Psoas muscle (tissue), 7 donors: ENCODE measurements at regions not wholly inside any gene's neighbourhood (a gene's known extent, or its start where the extent isn't known, plus 50 kb on each side); places are given as distances from the start of the nearest gene placed in this dataset.

ENCODE experiments used
- ATAC-seq, 4 donors: fragments of 200-7000 bp; cut with Tn5 transposase; one replicate each; pipeline ENCODE4 v1.9.1; 2020; ENCODE audit warnings: moderate library complexity in 3 of 4, mild to moderate bottlenecking in 2 of 4
- DNase-seq, 2 donors: peaks; one replicate each; pipeline ENCODE4 v3.0.0-alpha.2; 2020
- H3K27ac ChIP-seq: fragments of 200-600 bp; one replicate; pipeline ENCODE4 v1.8.0; 2022
- H3K27me3 ChIP-seq, 3 donors: fragments of 200-600 bp in 1 of 3; one replicate each; pipeline versions ENCODE4 v1.6.1 to v1.8.0; 2013 to 2022; ENCODE audit warnings: low read length in 2 of 3, mild to moderate bottlenecking in 2 of 3, moderate library complexity in 1 of 3; ENCODE audit not compliant: insufficient read depth in 3 of 3
- H3K36me3 ChIP-seq, 2 donors: fragments of 200-600 bp in 1 of 2; one replicate each; pipeline versions ENCODE4 v1.6.1 to v1.8.0; 2013 to 2022; ENCODE audit warnings: low read depth in 1 of 2, mild to moderate bottlenecking in 1 of 2, moderate library complexity in 1 of 2; ENCODE audit not compliant: insufficient read depth in 1 of 2
- H3K4me1 ChIP-seq: fragments of 200-600 bp; one replicate; pipeline ENCODE4 v1.8.0; 2022
- H3K4me3 ChIP-seq: fragments of 200-600 bp; one replicate; pipeline ENCODE4 v1.8.0; 2022; ENCODE audit warnings: mild to moderate bottlenecking
- H3K9me3 ChIP-seq: fragments of 200-600 bp; one replicate; pipeline ENCODE4 v1.8.0; 2022
- CTCF ChIP-seq: fragments of 200-600 bp; IDR thresholded peaks from one replicate; pipeline ENCODE4 v1.8.0; 2022; ENCODE audit warnings: antibody characterized with exemption
- WGBS, 3 donors: extraction: QIAGEN DNeasy Blood & Tissue Kit; methylation state at CpG; one replicate each; pipeline versions ENCODE4 v1.1.6 to v1.1.7; 2013; 5-methylcytosine and 5-hydroxymethylcytosine counted together
- intact Hi-C, 2 donors: fragments of 100-400 bp; cut with DNase I; formaldehyde crosslinking; loops; one replicate each; pipeline versions ENCODE4 v1.11.0 to v1.14.2; 2022
- donor health status: healthy with polysubstance abuse.
- donor health status: DM: no; HTN: no; CAD: no; lungs with moderate emphysema.
- donor health status: Bipolar disorder and iron deficiency.
- donor health status: healthy.
- donor health status: DM: yes; HTN: yes; CAD: no.
- donor health status: DM: no; HTN: no; CAD: no.
- donor health status: DM: yes; HTN: yes; CAD: no.

- DNase-seq: no peak
- no peak overlapping the region for H3K4me3 ChIP-seq
- no peaks in the 10 kb centered on the region for H3K27me3 ChIP-seq
- H3K9me3 ChIP-seq: no peaks in the 10 kb centered on the region
- whole genome bisulfite sequencing, 3 donors: 80 to 88% (median 86%) methylated on average over 4 of the region's 4 CpGs
- no peaks in the 10 kb centered on the region for H3K36me3 ChIP-seq
- no peaks in the 10 kb centered on the region for H3K4me1 ChIP-seq
- intact Hi-C loops: no loop called here
- no peak overlapping the region for H3K27ac ChIP-seq
- TF ChIP-seq CTCF: no peak
- ATAC-seq: no peak
Observed at GRCh38 chr7:45390180-45390579, 184.0 kb upstream of the ADCY1 start.

GRCh38 chr7:45390731-45391130 lies 183.4 kb upstream of the ADCY1 start:
- DNase-seq: no peak
- H3K4me3 ChIP-seq: no peak overlapping the region
- intact Hi-C loops: no loop called here

GRCh38 chr7:45391618-45392451 lies 182.3 kb upstream of the ADCY1 start:
- H3K27me3 ChIP-seq: no peaks in the 10 kb centered on the region
- H3K9me3 ChIP-seq: no peaks in the 10 kb centered on the region
- WGBS, 3 donors: 79 to 87% (median 81%) methylated on average over 38 of the region's 38 CpGs
- H3K36me3 ChIP-seq: no peaks in the 10 kb centered on the region
- ATAC-seq: no peak
- no peak overlapping the region for H3K4me3 ChIP-seq
- no peaks in the 10 kb centered on the region for H3K4me1 ChIP-seq
- intact Hi-C loops: no loop called here
- H3K27ac ChIP-seq: no peak overlapping the region
- no peak for TF ChIP-seq CTCF
- DNase-seq: no peak

More at GRCh38 chr7:45390731-45391130, 183.4 kb upstream of the ADCY1 start:
- ATAC-seq: no peak
- Histone ChIP-seq H3K27me3 (no peaks in the 10 kb centered on the region), H3K9me3 (no peaks in the 10 kb centered on the region), H3K4me1 (no peaks in the 10 kb centered on the region), H3K27ac (no peak overlapping the region), H3K36me3 (no peaks in the 10 kb centered on the region)
- WGBS, 3 donors: 71 to 72% (median 71%) methylated on average over 5 of the region's 5 CpGs
- TF ChIP-seq CTCF: no peak

- H3K36me3 ChIP-seq: no peaks in the 10 kb centered on the region
- H3K27ac ChIP-seq: no peak overlapping the region
- intact Hi-C loops: no loop called here
- DNase-seq (no peak), ATAC-seq (no peak)
- TF ChIP-seq CTCF: no peak
- H3K4me1 ChIP-seq: no peaks in the 10 kb centered on the region
- no peaks in the 10 kb centered on the region for H3K9me3 ChIP-seq
- H3K4me3 ChIP-seq: no peak overlapping the region
- H3K27me3 ChIP-seq: no peaks in the 10 kb centered on the region
- WGBS, 3 donors: 69 to 71% (median 70%) methylated on average over 4 of the region's 4 CpGs
Observed at GRCh38 chr7:45394117-45394708, 180.0 kb upstream of the ADCY1 start.
